Neural progenitor cell (in vitro differentiated cells): ENCODE measurements at regions not wholly inside any gene's neighbourhood (a gene's known extent, or its start where the extent isn't known, plus 50 kb on each side); places are given as distances from the start of the nearest gene placed in this dataset.
"Not testable (repeated sequence)": the region's sequence is repeated elsewhere in the genome, so short reads cannot be mapped to it uniquely, and the experiment has no call there.

Experiments
- DNase-seq: peaks from one replicate; pipeline ENCODE4 v3.0.0-alpha.2; 2016; ENCODE audit warnings: low spot score
- H2AFZ ChIP-seq: fragments of 200-600 bp; sonication (generic); replicated peaks from 2 replicates; pipeline ENCODE4 v1.6.1; 2016; ENCODE audit warnings: antibody characterized with exemption
- H3F3A ChIP-seq: fragments of 200-600 bp; sonication (generic); 2 replicates; pipeline ENCODE4 v1.6.1; 2016; ENCODE audit warnings: antibody characterized with exemption, low read depth
- H3K27ac ChIP-seq: fragments of 200-600 bp; sonication (generic); 2 replicates; pipeline ENCODE4 v1.5.1; 2016; ENCODE audit warnings: mild to moderate bottlenecking
- H3K27me3 ChIP-seq: fragments of 200-600 bp; sonication (generic); 2 replicates; pipeline ENCODE4 v1.6.1; 2016; ENCODE audit warnings: mild to moderate bottlenecking, moderate library complexity
- H3K36me3 ChIP-seq: fragments of 200-600 bp; sonication (generic); 2 replicates; pipeline ENCODE4 v1.5.1; 2016
- H3K4me1 ChIP-seq: fragments of 200-600 bp; sonication (generic); 2 replicates; pipeline ENCODE4 v1.6.1; 2016; ENCODE audit warnings: mixed run types
- H3K4me2 ChIP-seq: fragments of 200-600 bp; sonication (generic); 2 replicates; pipeline ENCODE4 v1.6.1; 2016
- H3K4me3 ChIP-seq: fragments of 200-600 bp; sonication (generic); 2 replicates; pipeline ENCODE4 v1.5.1; 2016
- H3K79me2 ChIP-seq: fragments of 200-600 bp; sonication (generic); 2 replicates; pipeline ENCODE4 v1.6.1; 2016; ENCODE audit warnings: low read depth
- H3K9ac ChIP-seq: fragments of 200-600 bp; sonication (generic); 2 replicates; pipeline ENCODE4 v1.6.1; 2016
- H3K9me3 ChIP-seq: fragments of 200-600 bp; sonication (generic); 2 replicates; pipeline ENCODE4 v1.5.1; 2016; ENCODE audit warnings: low read depth
- H4K20me1 ChIP-seq: fragments of 200-600 bp; sonication (generic); 2 replicates; pipeline ENCODE4 v1.6.1; 2016; ENCODE audit warnings: low read depth
- H3K27ac Mint-ChIP-seq: 3 replicates; pipeline ENCODE4 v1.8.0; 2021; ENCODE audit warnings: mixed read lengths
- H3K27me3 Mint-ChIP-seq: 2 replicates; pipeline ENCODE4 v1.8.0; 2022; ENCODE audit warnings: low read depth, mild to moderate bottlenecking, inconsistent platforms, moderate library complexity, mixed read lengths; ENCODE audit not compliant: insufficient read depth
- H3K36me3 Mint-ChIP-seq: 3 replicates; pipeline ENCODE4 v1.8.0; 2021; ENCODE audit warnings: mixed read lengths
- H3K4me1 Mint-ChIP-seq: 3 replicates; pipeline ENCODE4 v1.8.0; 2021; ENCODE audit warnings: mixed read lengths
- H3K4me3 Mint-ChIP-seq: 3 replicates; pipeline ENCODE4 v1.8.0; 2021; ENCODE audit warnings: mild to moderate bottlenecking, moderate library complexity, mixed read lengths
- H3K9me3 Mint-ChIP-seq: 3 replicates; pipeline ENCODE4 v1.8.0; 2020; ENCODE audit warnings: mixed read lengths
- CTCF ChIP-seq: fragments of 200-600 bp; sonication (generic); IDR thresholded peaks from 2 replicates; pipeline ENCODE4 v1.5.1; 2017; ENCODE audit warnings: antibody characterized with exemption, mild to moderate bottlenecking
- EZH2 ChIP-seq: fragments of 200-600 bp; sonication (generic); IDR thresholded peaks from 2 replicates; pipeline ENCODE4 v1.6.1; 2017; ENCODE audit warnings: antibody characterized with exemption, mild to moderate bottlenecking, moderate library complexity
- EZH2phosphoT487 ChIP-seq: fragments of 200-600 bp; sonication (generic); IDR thresholded peaks from 2 replicates; pipeline ENCODE4 v1.6.1; 2017; ENCODE audit warnings: antibody characterized with exemption

GRCh38 chr13:65310663-65311328 is 1919.3 kb downstream of the PCDH9 start:
- no peaks in the 10 kb centered on the region for H3K36me3 Mint-ChIP-seq
- no peaks in the 10 kb centered on the region for H3K27me3 Mint-ChIP-seq
- H3K27ac Mint-ChIP-seq = peak overlapping the region; percentile 29
- H3K27me3 ChIP-seq = no peaks in the 10 kb centered on the region
- no peaks in the 10 kb centered on the region for H3K79me2 ChIP-seq
- H3K36me3 ChIP-seq = no peaks in the 10 kb centered on the region
- no peaks in the 10 kb centered on the region for H3F3A ChIP-seq
- peaks cover 24% of the 10 kb centered on the region for H3K9me3 Mint-ChIP-seq
- H3K9ac ChIP-seq = no peak overlapping the region
- H3K4me1 ChIP-seq = no peaks in the 10 kb centered on the region
- no peaks in the 10 kb centered on the region for H3K4me1 Mint-ChIP-seq
- no peaks in the 10 kb centered on the region for H3K9me3 ChIP-seq
- TF ChIP-seq EZH2 (no peak), CTCF (no peak), EZH2phosphoT487 (no peak)
- no peak overlapping the region for H3K4me2 ChIP-seq
- DNase-seq = no peak
- no peak overlapping the region for H3K4me3 Mint-ChIP-seq
- H2AFZ ChIP-seq = no peak overlapping the region
- no peak overlapping the region for H3K27ac ChIP-seq
- H3K4me3 ChIP-seq = no peak overlapping the region
- H4K20me1 ChIP-seq = no peaks in the 10 kb centered on the region

- Mint-ChIP-seq H3K36me3 (no peaks in the 10 kb centered on the region), H3K4me3 (no peak overlapping the region), H3K27ac (no peak overlapping the region), H3K4me1 (no peaks in the 10 kb centered on the region), H3K27me3 (no peaks in the 10 kb centered on the region), H3K9me3 (peaks cover 23% of the 10 kb centered on the region)
- Histone ChIP-seq H3K27me3 (no peaks in the 10 kb centered on the region), H2AFZ (no peak overlapping the region), H3K4me1 (no peaks in the 10 kb centered on the region), H3K9ac (no peak overlapping the region), H3K4me3 (no peak overlapping the region), H3K79me2 (no peaks in the 10 kb centered on the region), H3F3A (no peaks in the 10 kb centered on the region), H3K27ac (no peak overlapping the region), H3K4me2 (no peak overlapping the region), H3K9me3 (no peaks in the 10 kb centered on the region), H3K36me3 (no peaks in the 10 kb centered on the region), H4K20me1 (no peaks in the 10 kb centered on the region)
- no peak for DNase-seq
- TF ChIP-seq EZH2 (no peak), CTCF (no peak), EZH2phosphoT487 (no peak)
Observed at GRCh38 chr13:65309906-65310305, 1920.2 kb downstream of the PCDH9 start.

GRCh38 chr13:65308729-65309128 is 1921.4 kb downstream of the PCDH9 start:
- H3K9me3 ChIP-seq, H3K27me3 Mint-ChIP-seq, H3K4me1 Mint-ChIP-seq, H3K36me3 ChIP-seq, H3K79me2 ChIP-seq, H3K36me3 Mint-ChIP-seq, H3K4me3 ChIP-seq, H3K27ac ChIP-seq, H3K4me2 ChIP-seq, H3F3A ChIP-seq, H3K9ac ChIP-seq, DNase-seq, H3K27ac Mint-ChIP-seq, H2AFZ ChIP-seq, H3K4me3 Mint-ChIP-seq, H3K27me3 ChIP-seq, H3K4me1 ChIP-seq, H4K20me1 ChIP-seq: not testable (repeated sequence)
- peaks cover 22% of the 10 kb centered on the region for H3K9me3 Mint-ChIP-seq

GRCh38 chr13:65307056-65307455 is 1923.1 kb downstream of the PCDH9 start:
- no peak for DNase-seq
- Mint-ChIP-seq H3K9me3 (peaks cover 17% of the 10 kb centered on the region), H3K4me1 (no peaks in the 10 kb centered on the region), H3K27ac (no peak overlapping the region), H3K27me3 (no peaks in the 10 kb centered on the region), H3K36me3 (no peaks in the 10 kb centered on the region), H3K4me3 (no peak overlapping the region)
- Histone ChIP-seq H3K4me3 (no peak overlapping the region), H3K4me2 (no peak overlapping the region), H4K20me1 (no peaks in the 10 kb centered on the region), H3K4me1 (no peaks in the 10 kb centered on the region), H3K27ac (no peak overlapping the region), H3K79me2 (no peaks in the 10 kb centered on the region), H3K9me3 (no peaks in the 10 kb centered on the region), H2AFZ (no peak overlapping the region), H3F3A (no peaks in the 10 kb centered on the region), H3K27me3 (no peaks in the 10 kb centered on the region), H3K9ac (no peak overlapping the region), H3K36me3 (no peaks in the 10 kb centered on the region)
- TF ChIP-seq EZH2 = no peak
